ENCODE measurements at regions not wholly inside any gene's neighbourhood (a gene's known extent, or its start where the extent isn't known, plus 50 kb on each side); places are given as distances from the start of the nearest gene placed in this dataset.

- Histone ChIP-seq H3K27ac (ENCODE audit: low read depth, low read length) (peak overlapping the region; percentile 82), H3K9me3 (ENCODE audit: control insufficient read depth, insufficient read depth, low read length) (no peaks in the 10 kb centered on the region), H3K4me3 (ENCODE audit: low read depth, low read length) (peak overlapping the region; percentile 1; the same call in 1 of the 2 replicates), H3K27me3 (ENCODE audit: control insufficient read depth, insufficient read depth, low read length) (no peaks in the 10 kb centered on the region)
- ChIA-PET POLR2A (no interaction called here), CTCF (interaction anchor here (0.5 kb wide), 1 partner anchor 662 kb away, joined by 3 read pairs; no protein-coding TSS in a partner anchor)
- DNase-seq (ENCODE audit: low read depth, low spot score), result peak; percentile 86
- no peak for TF ChIP-seq CTCF (IDR thresholded peaks at IDR 0.05; ENCODE audit: low read depth, low read length)
Measured at GRCh38 chr6:21987501-21987957, 309.3 kb downstream of the PRL start.

GRCh38 chr6:21990577-21990976, 306.3 kb downstream of the PRL start:
- Histone ChIP-seq H3K4me3 (ENCODE audit: low read depth, low read length) (no peak overlapping the region), H3K9me3 (ENCODE audit: control insufficient read depth, insufficient read depth, low read length) (no peaks in the 10 kb centered on the region), H3K27me3 (ENCODE audit: control insufficient read depth, insufficient read depth, low read length) (no peaks in the 10 kb centered on the region), H3K27ac (ENCODE audit: low read depth, low read length) (no peak overlapping the region)
- ChIA-PET POLR2A (no interaction called here), CTCF (no interaction called here)
- TF ChIP-seq CTCF (IDR thresholded peaks at IDR 0.05; ENCODE audit: low read depth, low read length), result no peak
- DNase-seq (ENCODE audit: low read depth, low spot score), result no peak

GRCh38 chr6:21992178-21992967, 304.5 kb downstream of the PRL start:
- POLR2A ChIA-PET, result interaction anchor here (0.8 to 1.3 kb wide), 2 partner anchors 11 to 46 kb away, joined by 4 to 13 read pairs; no protein-coding TSS in a partner anchor
- TF ChIP-seq CTCF (IDR thresholded peaks at IDR 0.05; ENCODE audit: low read depth, low read length), result no peak
- no peaks in the 10 kb centered on the region for H3K9me3 ChIP-seq (ENCODE audit: control insufficient read depth, insufficient read depth, low read length)
- no peak overlapping the region for H3K4me3 ChIP-seq (ENCODE audit: low read depth, low read length)
- no peak overlapping the region for H3K27ac ChIP-seq (ENCODE audit: low read depth, low read length)
- H3K27me3 ChIP-seq (ENCODE audit: control insufficient read depth, insufficient read depth, low read length), result no peaks in the 10 kb centered on the region
- CTCF ChIA-PET, result interaction anchor here (0.9 to 1.3 kb wide), 5 partner anchors 11 to 745 kb away, joined by 3 to 5 read pairs (median 3); no protein-coding TSS in a partner anchor
- no peak for DNase-seq (ENCODE audit: low read depth, low spot score)

GRCh38 chr6:21993841-21994240, 303.0 kb downstream of the PRL start:
- POLR2A ChIA-PET, result no interaction called here
- no peak for TF ChIP-seq CTCF (IDR thresholded peaks at IDR 0.05; ENCODE audit: low read depth, low read length)
- H3K4me3 ChIP-seq (ENCODE audit: low read depth, low read length), result no peak overlapping the region
- H3K9me3 ChIP-seq (ENCODE audit: control insufficient read depth, insufficient read depth, low read length), result no peaks in the 10 kb centered on the region
- H3K27me3 ChIP-seq (ENCODE audit: control insufficient read depth, insufficient read depth, low read length), result no peaks in the 10 kb centered on the region
- CTCF ChIA-PET, result no interaction called here
- DNase-seq (ENCODE audit: low read depth, low spot score), result no peak
- H3K27ac ChIP-seq (ENCODE audit: low read depth, low read length), result no peak overlapping the region

GRCh38 chr6:21994821-21995220, 302.0 kb downstream of the PRL start:
- Histone ChIP-seq H3K4me3 (ENCODE audit: low read depth, low read length) (no peak overlapping the region), H3K27me3 (ENCODE audit: control insufficient read depth, insufficient read depth, low read length) (no peaks in the 10 kb centered on the region), H3K9me3 (ENCODE audit: control insufficient read depth, insufficient read depth, low read length) (no peaks in the 10 kb centered on the region), H3K27ac (ENCODE audit: low read depth, low read length) (no peak overlapping the region)
- DNase-seq (ENCODE audit: low read depth, low spot score), result no peak
- CTCF ChIA-PET, result no interaction called here
- POLR2A ChIA-PET, result no interaction called here
- TF ChIP-seq CTCF (IDR thresholded peaks at IDR 0.05; ENCODE audit: low read depth, low read length), result no peak

Measured in AG04450 (cell line).